ENCODE measurements at regions not wholly inside any gene's neighbourhood (a gene's known extent, or its start where the extent isn't known, plus 50 kb on each side); places are given as distances from the start of the nearest gene placed in this dataset.
A peak's percentile ranks its signal among the peaks of the same experiment; 100 is the strongest.

DNA sequence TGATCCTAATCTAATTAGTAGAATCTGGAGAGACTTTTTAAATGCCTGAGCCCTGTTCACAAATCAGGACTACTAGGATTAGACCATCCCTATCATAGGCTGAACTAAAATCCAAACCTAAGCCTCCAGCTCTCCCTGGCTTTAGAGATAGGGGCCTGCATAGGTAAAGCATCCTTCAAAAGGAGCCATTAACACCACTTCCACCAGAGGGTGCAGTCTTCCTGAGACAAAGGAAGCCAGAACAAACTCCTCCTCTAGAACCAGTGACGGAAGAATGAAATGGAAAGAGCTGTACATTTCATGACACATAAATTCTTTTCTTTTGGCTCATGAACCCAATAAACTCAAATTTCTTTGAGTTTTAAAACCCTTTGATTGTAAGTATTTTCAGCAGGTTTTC is 291.2 kb upstream of the ADGRB3 start:
- DNase-seq (ENCODE audit: extremely low read depth in 1 of 4, low spot score in 3 of 4) (peak; percentile 53 to 82 (median 62)), FAIRE-seq (peak; percentile 90), ATAC-seq (peak; percentile 99)
- no peak overlapping the region for H3K9ac ChIP-seq (ENCODE audit: insufficient read depth in 1 of 2, low read depth in 2 of 2, low read length in 2 of 2)
- BruUV-seq (replicated peaks): no TSS peak
- H3K4me2 ChIP-seq (ENCODE audit: insufficient read depth, low read length): no peak overlapping the region
- in situ Hi-C loops (cut with MboI): loop anchor here (10.0 kb wide), 2 partner anchors 291 to 431 kb away; partner anchors contain the start of gene ADGRB3
- H3K4me3 ChIP-seq: no peak overlapping the region
- intact Hi-C loops (cut with micrococcal nuclease): loop anchor here (1.0 to 10.0 kb wide), 5 partner anchors 124 to 621 kb away; no protein-coding TSS in a partner anchor
- peak overlapping the region; percentile 64; the same call in 1 of the 2 replicates for H2AFZ ChIP-seq (ENCODE audit: low read depth, low read length)
- CTCF ChIA-PET (ENCODE audit: low intra/inter-chr PET ratio): interaction anchor here (0.6 to 1.6 kb wide), 5 partner anchors 292 to 1418 kb away, joined by 3 to 5 read pairs (median 3); no protein-coding TSS in a partner anchor
- no peaks in the 10 kb centered on the region for H3K27me3 ChIP-seq (ENCODE audit: control insufficient read depth in 2 of 2, insufficient read depth in 2 of 2, low read length in 2 of 2)
- H3K9me3 ChIP-seq (replicated peaks; ENCODE audit: control insufficient read depth, insufficient read depth, low read depth, low read length): no peaks in the 10 kb centered on the region
- H4K20me1 ChIP-seq (replicated peaks; ENCODE audit: control insufficient read depth, insufficient read depth, low read length): no peaks in the 10 kb centered on the region
- WGBS (ENCODE audit: insufficient coverage, low coverage, missing lambda C conversion rate): 18% methylated on average over 1 of the region's 1 CpG
- no peaks in the 10 kb centered on the region for H3K79me2 ChIP-seq (ENCODE audit: control insufficient read depth, insufficient read depth, low read length)
- POLR2A ChIA-PET: interaction anchor here (0.8 kb wide), 1 partner anchor 434 kb away, joined by 3 read pairs; no protein-coding TSS in a partner anchor
- H3K9me1 ChIP-seq (ENCODE audit: control insufficient read depth, insufficient read depth, low read length): no peaks in the 10 kb centered on the region
- no peaks in the 10 kb centered on the region for H3K36me3 ChIP-seq (ENCODE audit: control insufficient read depth, insufficient read depth, low read length)
- H3K27ac ChIP-seq (ENCODE audit: extremely low read depth, low read depth, low read length): no peak overlapping the region
- no peaks in the 10 kb centered on the region for H3K4me1 ChIP-seq (replicated peaks in 1 of 2; ENCODE audit: control insufficient read depth in 2 of 2, insufficient read depth in 2 of 2, low read length in 2 of 2)
- no peak for TF ChIP-seq MED1 (CRISPR knock-in tag; IDR thresholded peaks at IDR 0.05; ENCODE audit: borderline replicate concordance)
- no peak for TF ChIP-seq EP400 (IDR thresholded peaks at IDR 0.05)
- TF ChIP-seq, protein P1, sequence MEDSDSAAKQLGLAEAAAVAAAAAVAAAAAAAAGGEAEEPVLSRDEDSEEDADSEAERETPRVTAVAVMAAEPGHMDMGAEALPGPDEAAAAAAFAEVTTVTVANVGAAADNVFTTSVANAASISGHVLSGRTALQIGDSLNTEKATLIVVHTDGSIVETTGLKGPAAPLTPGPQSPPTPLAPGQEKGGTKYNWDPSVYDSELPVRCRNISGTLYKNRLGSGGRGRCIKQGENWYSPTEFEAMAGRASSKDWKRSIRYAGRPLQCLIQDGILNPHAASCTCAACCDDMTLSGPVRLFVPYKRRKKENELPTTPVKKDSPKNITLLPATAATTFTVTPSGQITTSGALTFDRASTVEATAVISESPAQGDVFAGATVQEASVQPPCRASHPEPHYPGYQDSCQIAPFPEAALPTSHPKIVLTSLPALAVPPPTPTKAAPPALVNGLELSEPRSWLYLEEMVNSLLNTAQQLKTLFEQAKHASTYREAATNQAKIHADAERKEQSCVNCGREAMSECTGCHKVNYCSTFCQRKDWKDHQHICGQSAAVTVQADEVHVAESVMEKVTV (CRISPR knock-in tag; IDR thresholded peaks at IDR 0.05): peak; percentile 66
- TF ChIP-seq RBM39 (optimal IDR thresholded peaks at IDR 0.05; ENCODE audit: low read depth, low read length): no peak
- TF ChIP-seq STAG1 (CRISPR knock-in tag; IDR thresholded peaks at IDR 0.05; ENCODE audit: borderline replicate concordance): peak; percentile 51; the same call in 1 of the 2 replicates
- no peak for TF ChIP-seq NR2C1 (IDR thresholded peaks at IDR 0.05)
- TF ChIP-seq NR2C1 (tag; IDR thresholded peaks at IDR 0.05): no peak
- TF ChIP-seq PRPF4 (IDR thresholded peaks at IDR 0.05; ENCODE audit: insufficient read depth, low read depth, low read length, poor library complexity, severe bottlenecking): no peak
- peak; percentile 85 to 88 for TF ChIP-seq RAD21 (CRISPR knock-in tag; conservative IDR thresholded peaks at IDR 0.05 in 1 of 2, IDR thresholded peaks at IDR 0.05 in 1 of 2)
- TF ChIP-seq POLR2A (conservative IDR thresholded peaks at IDR 0.05): no peak
- TF ChIP-seq, protein P2, sequence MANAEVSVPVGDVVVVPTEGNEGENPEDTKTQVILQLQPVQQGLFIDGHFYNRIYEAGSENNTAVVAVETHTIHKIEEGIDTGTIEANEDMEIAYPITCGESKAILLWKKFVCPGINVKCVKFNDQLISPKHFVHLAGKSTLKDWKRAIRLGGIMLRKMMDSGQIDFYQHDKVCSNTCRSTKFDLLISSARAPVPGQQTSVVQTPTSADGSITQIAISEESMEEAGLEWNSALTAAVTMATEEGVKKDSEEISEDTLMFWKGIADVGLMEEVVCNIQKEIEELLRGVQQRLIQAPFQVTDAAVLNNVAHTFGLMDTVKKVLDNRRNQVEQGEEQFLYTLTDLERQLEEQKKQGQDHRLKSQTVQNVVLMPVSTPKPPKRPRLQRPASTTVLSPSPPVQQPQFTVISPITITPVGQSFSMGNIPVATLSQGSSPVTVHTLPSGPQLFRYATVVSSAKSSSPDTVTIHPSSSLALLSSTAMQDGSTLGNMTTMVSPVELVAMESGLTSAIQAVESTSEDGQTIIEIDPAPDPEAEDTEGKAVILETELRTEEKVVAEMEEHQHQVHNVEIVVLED (CRISPR knock-in tag; IDR thresholded peaks at IDR 0.05): no peak
- TF ChIP-seq, protein P3, sequence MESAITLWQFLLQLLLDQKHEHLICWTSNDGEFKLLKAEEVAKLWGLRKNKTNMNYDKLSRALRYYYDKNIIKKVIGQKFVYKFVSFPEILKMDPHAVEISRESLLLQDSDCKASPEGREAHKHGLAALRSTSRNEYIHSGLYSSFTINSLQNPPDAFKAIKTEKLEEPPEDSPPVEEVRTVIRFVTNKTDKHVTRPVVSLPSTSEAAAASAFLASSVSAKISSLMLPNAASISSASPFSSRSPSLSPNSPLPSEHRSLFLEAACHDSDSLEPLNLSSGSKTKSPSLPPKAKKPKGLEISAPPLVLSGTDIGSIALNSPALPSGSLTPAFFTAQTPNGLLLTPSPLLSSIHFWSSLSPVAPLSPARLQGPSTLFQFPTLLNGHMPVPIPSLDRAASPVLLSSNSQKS (CRISPR knock-in tag; IDR thresholded peaks at IDR 0.05): no peak
- peak; percentile 12 to 25; a peak in 2 of 4 replicates for TF ChIP-seq KDM1A (IDR thresholded peaks at IDR 0.05)
- TF ChIP-seq, protein P4, sequence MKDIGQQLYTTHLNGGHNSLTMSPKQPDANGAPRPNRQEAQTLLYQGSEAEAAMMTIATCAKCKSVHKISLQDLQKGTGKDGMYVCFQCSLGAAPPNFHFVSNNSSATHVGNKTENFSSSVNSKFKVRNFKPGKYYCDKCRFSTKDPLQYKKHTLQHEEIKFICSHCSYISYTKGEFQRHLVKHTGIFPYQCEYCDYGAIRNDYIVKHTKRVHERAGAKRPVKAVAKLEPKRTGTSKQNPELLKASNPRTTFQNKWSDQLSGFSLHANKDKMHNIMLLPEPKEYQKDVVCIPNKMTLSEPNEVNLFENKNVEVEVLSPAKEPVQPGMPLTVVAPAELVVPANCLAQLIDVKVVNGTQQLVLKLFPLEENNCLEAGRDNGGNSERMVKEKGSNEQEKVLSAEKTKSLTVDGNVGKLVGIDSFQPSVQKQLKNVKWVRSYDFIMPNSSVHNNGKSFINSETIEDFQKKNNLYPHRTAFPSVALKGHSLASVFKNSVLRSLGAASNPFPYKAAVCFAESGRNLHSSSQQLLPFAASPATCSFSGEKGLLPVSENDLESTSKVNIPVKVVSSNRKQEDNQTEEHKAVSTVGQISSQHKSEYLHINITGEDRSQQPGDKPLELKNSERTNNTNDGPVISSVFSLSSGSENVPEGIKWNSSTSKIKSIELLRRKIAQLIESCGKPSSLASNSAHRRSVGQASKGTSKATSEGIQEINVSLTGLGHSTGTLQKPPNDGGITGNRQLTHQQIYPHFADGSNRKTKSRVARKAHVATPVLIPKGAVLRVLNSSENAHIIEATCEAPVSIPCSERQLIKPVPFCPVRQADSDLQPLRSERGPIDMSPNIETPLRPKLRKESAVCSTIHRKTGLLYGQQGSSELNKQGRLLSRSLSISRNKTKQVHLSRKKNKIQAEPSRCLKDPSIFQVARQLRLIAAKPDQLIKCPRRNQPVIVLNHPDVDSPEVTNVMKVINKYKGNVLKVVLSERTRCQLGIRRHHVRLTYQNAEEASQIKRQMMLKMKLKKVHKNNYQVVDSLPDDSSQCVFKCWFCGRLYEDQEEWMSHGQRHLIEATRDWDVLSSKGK (CRISPR knock-in tag; IDR thresholded peaks at IDR 0.05): no peak
- no peak for TF ChIP-seq SOX6 (IDR thresholded peaks at IDR 0.05)
- TF ChIP-seq ZNF75A (CRISPR knock-in tag; IDR thresholded peaks at IDR 0.05): no peak
- no peak for TF ChIP-seq NCOR1 (IDR thresholded peaks at IDR 0.05)

All from K562 (cell line).